ENCODE measurements at regions not wholly inside any gene's neighbourhood (a gene's known extent, or its start where the extent isn't known, plus 50 kb on each side); places are given as distances from the start of the nearest gene placed in this dataset.

- Histone ChIP-seq H3K4me3 (ENCODE audit: low read depth, low read length) (no peak overlapping the region), H3K36me3 (ENCODE audit: control insufficient read depth in 2 of 2, insufficient read depth in 1 of 2, low read length in 2 of 2) (no peaks in the 10 kb centered on the region), H3K27ac (ENCODE audit: extremely low read depth, low read depth, low read length) (no peak overlapping the region), H3K9me3 (ENCODE audit: control insufficient read depth, insufficient read depth, low read depth, low read length) (no peaks in the 10 kb centered on the region), H3K4me1 (ENCODE audit: control insufficient read depth, insufficient read depth, low read length) (no peaks in the 10 kb centered on the region)
- ChIA-PET CTCF (no interaction called here), POLR2A (no interaction called here)
- TF ChIP-seq ZBTB49 (tag by site-specific recombination; IDR thresholded peaks at IDR 0.05; ENCODE audit: low read depth) = no peak
- no peak for TF ChIP-seq ZNF350 (tag by site-specific recombination; IDR thresholded peaks at IDR 0.05)
- TF ChIP-seq ZNF37A (tag by site-specific recombination; IDR thresholded peaks at IDR 0.05) = no peak
- no peak for TF ChIP-seq ZNF274 (IDR thresholded peaks at IDR 0.05; ENCODE audit: low read length)
- no peak for TF ChIP-seq ZNF274 (tag by site-specific recombination; IDR thresholded peaks at IDR 0.05; ENCODE audit: borderline replicate concordance)
- no peak for TF ChIP-seq ZSCAN16 (tag by site-specific recombination; IDR thresholded peaks at IDR 0.05)
- TF ChIP-seq ZNF292 (tag by site-specific recombination; IDR thresholded peaks at IDR 0.05; ENCODE audit: borderline replicate concordance, low read depth) = no peak
- no peak for TF ChIP-seq ATF2 (tag by site-specific recombination; IDR thresholded peaks at IDR 0.05; ENCODE audit: low read depth)
- TF ChIP-seq KLF16 (tag by site-specific recombination; IDR thresholded peaks at IDR 0.05) = no peak
- TF ChIP-seq ZNF239 (tag by site-specific recombination; IDR thresholded peaks at IDR 0.05) = no peak
- TF ChIP-seq HOXC10 (CRISPR knock-in tag; IDR thresholded peaks at IDR 0.05) = no peak
- TF ChIP-seq ZNF146 (tag by site-specific recombination; IDR thresholded peaks at IDR 0.05) = no peak
- no peak for TF ChIP-seq PRDM6 (tag by site-specific recombination; IDR thresholded peaks at IDR 0.05)
- TF ChIP-seq ZNF843 (tag by site-specific recombination; IDR thresholded peaks at IDR 0.05) = no peak
- no peak for TF ChIP-seq ZNF501 (tag by site-specific recombination; IDR thresholded peaks at IDR 0.05)
Observed at GRCh38 chr2:39998617-39999016, 219.6 kb upstream of the THUMPD2 start.

GRCh38 chr2:39996653-39997080 is 217.6 kb upstream of the THUMPD2 start:
- no peaks in the 10 kb centered on the region for H3K4me1 ChIP-seq (ENCODE audit: control insufficient read depth, insufficient read depth, low read length)
- no peak for TF ChIP-seq ZNF274 (IDR thresholded peaks at IDR 0.05; ENCODE audit: low read length)
- no peak for TF ChIP-seq ZNF274 (tag by site-specific recombination; IDR thresholded peaks at IDR 0.05; ENCODE audit: borderline replicate concordance)
- TF ChIP-seq ZNF692 (tag by site-specific recombination; IDR thresholded peaks at IDR 0.05) = no peak
- no peak for TF ChIP-seq ZNF548 (tag by site-specific recombination; IDR thresholded peaks at IDR 0.05)
- H3K36me3 ChIP-seq (ENCODE audit: control insufficient read depth in 2 of 2, insufficient read depth in 1 of 2, low read length in 2 of 2) = no peaks in the 10 kb centered on the region
- H3K4me3 ChIP-seq (ENCODE audit: low read depth, low read length) = no peak overlapping the region
- no peak overlapping the region for H3K27ac ChIP-seq (ENCODE audit: extremely low read depth, low read depth, low read length)
- CTCF ChIA-PET = no interaction called here
- no peaks in the 10 kb centered on the region for H3K9me3 ChIP-seq (ENCODE audit: control insufficient read depth, insufficient read depth, low read depth, low read length)
- POLR2A ChIA-PET = no interaction called here
